Coronary artery (tissue), 2 donors: ENCODE measurements at regions not wholly inside any gene's neighbourhood (a gene's known extent, or its start where the extent isn't known, plus 50 kb on each side); places are given as distances from the start of the nearest gene placed in this dataset.

Experiments
- DNase-seq: peaks from one replicate; pipeline ENCODE4 v3.0.0-alpha.2; 2017; ENCODE audit warnings: low spot score
- H3K27ac ChIP-seq, 2 donors: fragments of 200-600 bp; sonication (generic); one replicate each; pipeline ENCODE4 v1.5.1; 2016 to 2019
- H3K4me3 ChIP-seq: fragments of 200-600 bp; sonication (generic); 2 replicates; pipeline ENCODE4 v1.5.1; 2016; ENCODE audit warnings: mild to moderate bottlenecking, moderate library complexity
- CTCF ChIP-seq: fragments of 200-600 bp; sonication (generic); IDR thresholded peaks from one replicate; pipeline ENCODE4 v1.5.1; 2019; ENCODE audit warnings: antibody characterized with exemption

- DNase-seq, result no peak
- TF ChIP-seq CTCF, result no peak
- Histone ChIP-seq H3K27ac (no peak overlapping the region), H3K4me3 (no peak overlapping the region)
These were observed 81.3 kb upstream of the SOX9 start for GRCh38 chr17:72039490-72039889.

- H3K27ac ChIP-seq, result no peak overlapping the region
- no peak overlapping the region for H3K4me3 ChIP-seq
- no peak for DNase-seq
- TF ChIP-seq CTCF, result no peak
These were observed 74.6 kb upstream of the SOX9 start for GRCh38 chr17:72046178-72046577.

DNA sequence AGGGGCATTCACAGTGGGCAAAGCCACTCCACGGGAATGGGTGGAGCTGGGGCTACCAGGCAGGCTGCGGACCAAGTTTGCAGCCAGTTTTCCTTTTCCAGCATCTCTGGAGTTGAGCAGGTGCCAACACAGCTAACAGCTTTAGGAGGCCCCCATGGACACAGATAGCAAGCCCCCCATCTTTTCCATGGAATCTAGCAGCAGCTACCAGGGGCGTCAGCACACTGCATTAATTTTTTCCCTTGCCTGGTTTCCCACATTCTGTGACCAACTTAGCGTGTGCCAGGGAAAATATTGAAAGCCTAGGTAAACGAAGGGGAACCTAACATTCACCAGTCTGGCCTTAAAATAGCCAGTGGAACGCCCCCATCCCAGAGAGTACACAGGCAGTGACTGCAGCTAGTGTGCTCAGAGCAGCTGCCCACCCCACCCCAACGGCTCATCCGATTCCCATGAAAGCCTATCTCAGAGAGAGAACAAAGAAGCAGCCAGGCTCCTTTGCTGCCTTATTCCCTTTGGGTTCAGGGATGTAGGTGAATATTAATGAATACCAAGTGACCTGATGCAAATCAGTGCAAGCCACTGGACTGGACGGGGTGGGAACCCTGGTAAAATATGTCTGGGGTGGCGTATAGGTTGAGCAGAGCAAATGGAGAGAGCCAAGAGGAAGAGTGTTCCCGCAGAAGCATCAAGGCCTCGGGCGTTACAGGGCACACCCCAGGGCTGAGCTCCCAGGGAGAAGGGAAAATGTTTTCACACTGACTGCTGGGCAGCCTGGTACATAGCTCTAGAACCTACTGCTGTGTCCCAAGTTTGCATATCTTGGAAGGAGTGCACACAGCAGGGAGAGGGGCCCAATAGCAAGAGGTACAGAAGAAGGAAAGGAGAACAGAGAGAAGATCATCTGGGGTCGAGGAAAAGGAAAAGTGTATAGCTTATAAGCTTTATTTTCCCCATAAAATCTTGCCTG lies 73.9 kb upstream of the SOX9 start:
- H3K27ac ChIP-seq, result no peak overlapping the region

DNA sequence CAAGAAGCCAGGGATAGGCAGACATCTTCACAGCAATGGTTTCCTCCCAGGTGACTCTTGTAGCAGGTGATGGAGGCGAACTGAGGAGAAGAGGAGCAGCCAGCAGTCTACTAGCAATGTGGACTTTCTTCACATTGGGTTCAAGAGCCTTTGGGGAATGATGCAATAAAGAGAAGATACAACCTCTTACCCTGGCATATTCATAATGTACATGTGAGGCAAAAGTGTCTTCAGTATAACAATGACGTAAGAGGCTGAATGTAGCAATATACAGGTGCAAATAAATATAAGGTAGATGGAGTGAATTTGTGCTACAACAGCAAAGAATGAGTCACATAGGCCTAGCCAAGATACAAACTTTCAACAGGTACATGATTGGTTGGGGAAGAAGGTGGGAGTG lies 70.9 kb upstream of the SOX9 start:
- no peak overlapping the region for H3K27ac ChIP-seq
- no peak for TF ChIP-seq CTCF

More for the DNA sequence above, 73.9 kb upstream of the SOX9 start:
- no peak overlapping the region for H3K4me3 ChIP-seq
- TF ChIP-seq CTCF, result no peak
- DNase-seq, result no peak

GRCh38 chr17:72053036-72053435 lies 67.8 kb upstream of the SOX9 start:
- H3K27ac ChIP-seq, result no peak overlapping the region
- DNase-seq, result no peak
- peak overlapping the region; percentile 41 for H3K4me3 ChIP-seq
- no peak for TF ChIP-seq CTCF

More for the DNA sequence above, 70.9 kb upstream of the SOX9 start:
- H3K4me3 ChIP-seq, result no peak overlapping the region
- no peak for DNase-seq

- peak overlapping the region; percentile 41 for H3K4me3 ChIP-seq
- DNase-seq, result no peak
- no peak for TF ChIP-seq CTCF
These were observed 67.4 kb upstream of the SOX9 start for GRCh38 chr17:72053449-72053848.

DNA sequence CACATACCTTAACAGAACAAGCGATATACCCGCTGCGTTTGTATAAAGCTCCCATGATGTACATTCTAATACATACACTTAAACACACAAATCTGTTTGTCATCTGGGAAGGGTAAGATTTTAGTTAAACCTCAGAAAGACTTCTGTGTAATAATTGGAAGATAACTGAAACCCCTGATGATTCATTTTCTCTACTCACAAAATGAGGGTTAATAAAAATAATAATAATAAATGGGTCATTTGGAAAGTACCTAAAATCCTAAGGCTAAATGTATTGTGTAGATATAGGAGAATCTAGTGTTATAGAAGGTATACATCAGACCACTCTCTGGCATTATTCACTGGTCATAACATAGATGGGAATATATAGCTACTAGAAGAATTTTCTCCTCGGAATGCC lies 64.7 kb upstream of the SOX9 start:
- no peak for TF ChIP-seq CTCF
- no peak for DNase-seq
- H3K27ac ChIP-seq, result no peak overlapping the region
- no peak overlapping the region for H3K4me3 ChIP-seq

More at GRCh38 chr17:72053449-72053848, 67.4 kb upstream of the SOX9 start:
- H3K27ac ChIP-seq, result no peak overlapping the region
